ENCODE measurements at regions not wholly inside any gene's neighbourhood (a gene's known extent, or its start where the extent isn't known, plus 50 kb on each side); places are given as distances from the start of the nearest gene placed in this dataset.

- Histone ChIP-seq H3K9me1 (ENCODE audit: insufficient read depth, low read length) (no peaks in the 10 kb centered on the region), H2AK5ac (ENCODE audit: low read depth, low read length) (no peak overlapping the region), H3K36me3 (ENCODE audit: control insufficient read depth, insufficient read depth, low read length) (no peaks in the 10 kb centered on the region), H2AK9ac (replicated peaks; ENCODE audit: low read depth, low read length, poor library complexity) (no peak overlapping the region), H2BK20ac (ENCODE audit: low read depth, low read length) (no peak overlapping the region), H2AFZ (replicated peaks; ENCODE audit: low read length, poor library complexity) (no peak overlapping the region), H3K27ac (ENCODE audit: insufficient read depth, low read length) (no peak overlapping the region), H4K5ac (ENCODE audit: low read depth, low read length) (no peak overlapping the region), H4K20me1 (ENCODE audit: insufficient read depth, low read length) (no peaks in the 10 kb centered on the region), H3K4me3 (ENCODE audit: insufficient read depth, low read depth, low read length) (no peak overlapping the region), H3K79me1 (ENCODE audit: low read depth in 1 of 2, low read length in 2 of 2) (no peaks in the 10 kb centered on the region), H3K4ac (ENCODE audit: low read depth, low read length) (no peak overlapping the region), H3K4me2 (ENCODE audit: low read depth, low read length) (no peak overlapping the region), H2BK120ac (ENCODE audit: low read depth, low read length) (no peak overlapping the region), H3K18ac (ENCODE audit: low read depth, low read length) (no peak overlapping the region), H2BK5ac (ENCODE audit: low read depth, low read length, poor library complexity, severe bottlenecking) (no peak overlapping the region), H3K56ac (ENCODE audit: extremely low read depth, insufficient read depth, low read length) (no peak overlapping the region), H4K8ac (ENCODE audit: low read depth in 2 of 2, low read length in 2 of 2) (no peak overlapping the region), H4K91ac (ENCODE audit: insufficient read depth, low read depth, low read length) (no peak overlapping the region), H3K4me1 (ENCODE audit: control insufficient read depth, insufficient read depth, low read length) (no peaks in the 10 kb centered on the region), H3K14ac (replicated peaks; ENCODE audit: low read depth, low read length) (no peak overlapping the region), H3K9ac (ENCODE audit: low read depth, low read length) (no peak overlapping the region), H3K9me3 (ENCODE audit: control insufficient read depth, insufficient read depth, low read length) (peaks cover 59% of the 10 kb centered on the region), H2BK15ac (ENCODE audit: low read depth, low read length) (no peak overlapping the region), H3K23ac (ENCODE audit: low read depth, low read length) (no peak overlapping the region), H3K27me3 (ENCODE audit: control insufficient read depth, insufficient read depth, low read length) (no peaks in the 10 kb centered on the region)
- WGBS, 2 experiments (ENCODE audit: extremely low coverage in 2 of 2, insufficient read length in 1 of 2), result no CpG with 5 or more reads among the region's 18 CpGs
- POLR2A ChIA-PET (ENCODE audit: unreplicated experiment), result no interaction called here
- BruUV-seq (replicated peaks), result no TSS peak
- TF ChIP-seq RCOR1 (IDR thresholded peaks at IDR 0.05; ENCODE audit: insufficient replicate concordance, low read length) (no peak), SMC3 (IDR thresholded peaks at IDR 0.05; ENCODE audit: low read depth, low read length) (no peak)
- in situ Hi-C loops (cut with MboI; ENCODE audit: low sequenced_read_pairs) (no loop called here), intact Hi-C loops (cut with micrococcal nuclease) (no loop called here), dilution Hi-C loops (cut with HindIII; ENCODE audit: low sequenced_read_pairs, unreplicated experiment) (no loop called here)
- CTCF ChIA-PET, result no interaction called here
- ATAC-seq (ENCODE audit: low read depth) (no peak), DNase-seq (no peak)
These were observed 173.0 kb upstream of the AJAP1 start for GRCh38 chr1:4481451-4481850.
